IgD-negative memory B cell (primary cell): ENCODE measurements at regions not wholly inside any gene's neighbourhood (a gene's known extent, or its start where the extent isn't known, plus 50 kb on each side); places are given as distances from the start of the nearest gene placed in this dataset.
"Not testable (repeated sequence)": the region's sequence is repeated elsewhere in the genome, so short reads cannot be mapped to it uniquely, and the experiment has no call there.

Experiments
- H3K27ac Mint-ChIP-seq, 3 donors: one replicate each; pipeline ENCODE4 v1.8.0; 2020 to 2022; ENCODE audit warnings: mild to moderate bottlenecking in 3 of 3, mixed read lengths in 3 of 3, moderate library complexity in 1 of 3
- H3K27me3 Mint-ChIP-seq: one replicate; pipeline ENCODE4 v1.8.0; 2021; ENCODE audit warnings: mixed read lengths
- H3K36me3 Mint-ChIP-seq: one replicate; pipeline ENCODE4 v1.8.0; 2020; ENCODE audit warnings: mild to moderate bottlenecking, mixed read lengths
- H3K4me1 Mint-ChIP-seq, 3 donors: one replicate each; pipeline ENCODE4 v1.8.0; 2020 to 2022; ENCODE audit warnings: mixed read lengths in 3 of 3, mild to moderate bottlenecking in 1 of 3
- H3K4me3 Mint-ChIP-seq, 4 donors: one replicate each; pipeline ENCODE4 v1.8.0; 2020 to 2022; ENCODE audit warnings: mild to moderate bottlenecking in 4 of 4, mixed read lengths in 4 of 4, moderate library complexity in 3 of 4
- H3K9me3 Mint-ChIP-seq, 3 donors: one replicate each; pipeline ENCODE4 v1.8.0; 2020 to 2021; ENCODE audit warnings: mixed read lengths in 3 of 3, mild to moderate bottlenecking in 1 of 3

DNA sequence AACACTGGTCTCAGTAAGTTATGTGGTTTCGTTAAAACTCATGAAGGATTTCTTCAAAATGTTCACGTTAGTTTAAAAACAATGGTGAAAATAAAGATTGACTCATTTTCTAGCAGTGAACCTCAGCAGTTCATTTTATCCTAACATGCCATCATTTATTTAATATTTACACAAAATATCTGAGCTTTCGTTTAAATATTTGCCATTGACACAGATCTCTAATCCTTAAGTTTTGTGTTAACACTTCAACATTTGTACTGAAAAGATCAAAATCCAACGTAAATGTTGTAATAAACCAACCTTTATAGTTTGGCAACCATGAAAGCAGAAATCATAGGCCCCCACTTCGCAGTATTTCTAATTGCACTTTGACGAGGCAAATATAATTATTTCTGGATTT is 1129.5 kb downstream of the PLA2G4A start:
- Mint-ChIP-seq H3K4me1 (no peaks in the 10 kb centered on the region), H3K27ac (no peak overlapping the region), H3K4me3 (no peak overlapping the region), H3K27me3 (no peaks in the 10 kb centered on the region), H3K9me3 (peaks cover 0 to 18% (median 4%) of the 10 kb centered on the region in 3 donors), H3K36me3 (no peaks in the 10 kb centered on the region)

DNA sequence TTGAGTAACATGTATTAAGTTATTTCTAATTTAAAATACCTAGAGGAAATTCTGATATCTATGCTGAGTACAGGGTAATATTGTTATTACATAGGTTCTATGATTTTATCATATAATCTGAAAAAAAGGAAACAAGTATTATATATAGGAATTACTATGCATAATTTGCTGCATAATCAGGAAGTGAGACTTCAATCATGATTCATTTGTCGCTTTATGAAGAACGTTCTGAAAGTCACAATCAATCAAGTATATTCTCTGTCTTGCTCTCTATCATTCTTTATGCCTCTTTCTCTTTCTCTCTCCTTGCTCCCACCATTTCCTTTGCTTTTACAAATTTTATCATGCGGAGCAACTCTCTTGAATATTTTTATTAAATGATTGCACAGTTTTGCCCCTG is 1130.3 kb downstream of the PLA2G4A start:
- Mint-ChIP-seq H3K27ac (no peak overlapping the region), H3K9me3 (peaks cover 0 to 22% (median 5%) of the 10 kb centered on the region in 3 donors), H3K27me3 (no peaks in the 10 kb centered on the region), H3K36me3 (no peaks in the 10 kb centered on the region), H3K4me3 (no peak overlapping the region), H3K4me1 (no peaks in the 10 kb centered on the region)

DNA sequence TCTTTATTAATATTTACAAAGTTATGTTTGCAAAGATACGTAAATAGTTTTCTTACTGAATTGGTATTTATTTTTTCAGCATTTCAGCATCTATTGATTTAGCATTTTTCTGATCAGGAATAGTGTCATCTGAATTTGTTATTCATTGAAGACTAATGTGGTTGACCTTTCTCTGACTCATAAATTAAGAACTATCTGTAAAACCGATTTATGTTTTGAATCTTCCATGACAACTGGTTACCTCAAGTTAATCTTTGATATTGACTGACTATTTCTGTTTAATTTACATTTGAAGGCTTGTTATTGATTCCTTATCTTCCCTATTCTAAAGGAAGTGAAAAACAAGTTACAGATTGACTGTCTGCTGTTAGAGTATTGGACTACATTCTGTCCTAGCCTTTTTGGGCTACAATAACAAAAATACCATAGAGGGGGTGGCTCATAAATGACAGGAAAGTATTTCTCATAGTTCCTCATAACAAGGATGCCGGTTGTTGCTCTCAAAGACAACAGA is 1131.4 kb downstream of the PLA2G4A start:
- H3K9me3 Mint-ChIP-seq = peaks cover 0 to 16% (median 5%) of the 10 kb centered on the region in 3 donors
- H3K4me1 Mint-ChIP-seq = no peaks in the 10 kb centered on the region
- H3K27ac Mint-ChIP-seq = no peak overlapping the region
- H3K36me3 Mint-ChIP-seq = no peaks in the 10 kb centered on the region
- no peaks in the 10 kb centered on the region for H3K27me3 Mint-ChIP-seq
- H3K4me3 Mint-ChIP-seq = no peak overlapping the region

DNA sequence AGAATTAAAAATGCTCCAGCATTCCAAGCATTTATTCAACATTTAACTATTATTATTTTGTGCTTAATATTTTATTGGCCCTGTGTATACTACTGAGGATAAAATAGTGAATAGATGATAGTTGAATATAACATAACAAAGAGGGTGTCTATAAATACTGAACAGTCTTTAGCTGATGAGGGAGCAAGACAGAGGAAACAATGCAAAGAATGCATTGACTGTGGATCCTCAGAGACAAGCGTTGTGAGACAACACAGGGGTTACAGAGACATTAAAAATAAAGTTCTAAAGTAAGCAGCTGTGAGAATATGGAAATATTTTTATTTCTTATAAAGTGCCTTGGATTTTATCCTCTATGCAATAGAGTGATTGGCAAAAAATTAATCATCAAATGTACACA is 1133.1 kb downstream of the PLA2G4A start:
- no peak overlapping the region for H3K4me3 Mint-ChIP-seq
- H3K27me3 Mint-ChIP-seq = no peaks in the 10 kb centered on the region
- H3K9me3 Mint-ChIP-seq = peaks cover 0 to 9% (median 3%) of the 10 kb centered on the region in 3 donors
- H3K27ac Mint-ChIP-seq = no peak overlapping the region
- H3K4me1 Mint-ChIP-seq = no peaks in the 10 kb centered on the region
- H3K36me3 Mint-ChIP-seq = no peaks in the 10 kb centered on the region

DNA sequence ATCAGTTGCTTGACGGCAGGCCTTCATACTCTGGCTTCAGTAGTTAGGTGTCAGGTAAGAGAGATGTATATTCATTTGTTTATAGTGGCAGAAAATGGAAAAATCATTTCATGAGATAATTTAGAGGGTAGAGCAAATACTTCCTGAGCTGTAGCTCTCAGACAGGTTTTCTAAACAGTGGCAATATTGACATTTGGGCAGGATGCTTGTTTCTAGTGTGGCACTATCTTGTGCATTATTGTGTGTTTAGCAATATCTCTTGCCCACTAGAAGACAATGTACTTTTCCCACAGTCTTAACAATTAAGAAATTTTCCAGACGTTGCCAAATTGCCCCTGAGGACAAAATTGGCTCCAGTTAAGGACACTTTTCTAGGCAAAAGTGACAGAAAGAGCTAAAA is 1143.1 kb downstream of the PLA2G4A start:
- no peak overlapping the region for H3K27ac Mint-ChIP-seq
- no peak overlapping the region for H3K4me3 Mint-ChIP-seq
- H3K9me3 Mint-ChIP-seq = peaks cover 0 to 2% (median 1%) of the 10 kb centered on the region in 3 donors
- no peaks in the 10 kb centered on the region for H3K27me3 Mint-ChIP-seq
- no peaks in the 10 kb centered on the region for H3K4me1 Mint-ChIP-seq
- peaks cover 1% of the 10 kb centered on the region for H3K36me3 Mint-ChIP-seq

DNA sequence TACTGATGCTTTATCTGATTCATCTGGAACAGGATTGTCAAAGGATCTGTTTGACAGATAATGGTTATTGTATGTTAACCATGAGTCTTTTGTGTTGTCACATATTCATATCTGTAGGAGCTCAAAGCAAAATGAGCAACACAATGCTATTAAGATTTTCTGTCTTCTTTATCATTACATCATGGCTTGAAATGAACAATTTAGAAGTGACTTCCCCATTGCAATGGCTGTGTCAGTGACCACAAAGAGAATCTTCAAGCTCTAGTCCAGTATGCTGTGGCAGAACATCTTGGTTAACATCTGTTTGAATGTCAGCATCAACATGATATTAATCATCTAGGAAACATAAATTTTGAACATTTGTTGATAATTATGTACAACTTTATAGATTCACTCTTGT is 1148.5 kb downstream of the PLA2G4A start:
- Mint-ChIP-seq H3K4me1 (no peaks in the 10 kb centered on the region), H3K36me3 (peaks cover 1% of the 10 kb centered on the region), H3K4me3 (no peak overlapping the region), H3K27me3 (no peaks in the 10 kb centered on the region), H3K9me3 (peaks cover 0 to 6% (median 4%) of the 10 kb centered on the region in 3 donors), H3K27ac (no peak overlapping the region)

DNA sequence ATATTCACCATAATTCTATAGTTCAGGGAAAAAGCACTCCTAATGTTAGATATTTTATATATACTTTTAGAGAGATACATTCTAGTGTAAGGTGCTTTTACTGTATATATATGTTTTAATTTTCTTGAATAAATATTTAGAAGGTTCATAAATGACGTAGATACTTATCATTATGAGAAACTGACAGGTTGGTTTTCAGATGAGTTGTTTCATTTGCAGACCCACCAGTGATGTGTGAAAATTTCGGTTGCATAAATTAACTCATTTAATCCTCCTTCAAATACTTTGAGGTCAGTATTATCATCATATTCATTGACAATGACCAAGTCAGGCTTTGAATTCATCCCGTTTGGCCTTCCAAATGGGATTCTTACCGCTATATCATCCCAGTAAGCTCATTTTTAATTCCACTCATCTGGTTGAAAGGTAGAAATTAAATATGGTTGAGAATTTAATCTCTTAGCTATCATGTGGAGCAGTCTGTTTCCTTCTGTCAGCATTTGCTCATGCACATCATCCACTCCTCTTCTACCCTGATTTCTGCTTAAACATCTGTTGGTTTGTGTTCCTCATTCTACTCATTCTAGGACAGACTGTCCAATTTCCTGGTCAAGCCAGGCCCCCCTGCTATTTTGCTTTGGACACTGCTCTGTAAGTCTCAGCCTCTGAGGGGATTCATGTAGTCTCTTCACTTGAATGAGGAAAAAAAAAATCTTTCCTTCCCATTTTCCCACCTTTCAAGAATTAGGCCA is 1156.6 kb downstream of the PLA2G4A start:
- H3K36me3 Mint-ChIP-seq = no peaks in the 10 kb centered on the region
- H3K4me3 Mint-ChIP-seq = no peak overlapping the region
- no peaks in the 10 kb centered on the region for H3K27me3 Mint-ChIP-seq
- no peaks in the 10 kb centered on the region for H3K4me1 Mint-ChIP-seq
- no peak overlapping the region for H3K27ac Mint-ChIP-seq
- H3K9me3 Mint-ChIP-seq = peaks cover 0 to 14% (median 5%) of the 10 kb centered on the region in 3 donors

DNA sequence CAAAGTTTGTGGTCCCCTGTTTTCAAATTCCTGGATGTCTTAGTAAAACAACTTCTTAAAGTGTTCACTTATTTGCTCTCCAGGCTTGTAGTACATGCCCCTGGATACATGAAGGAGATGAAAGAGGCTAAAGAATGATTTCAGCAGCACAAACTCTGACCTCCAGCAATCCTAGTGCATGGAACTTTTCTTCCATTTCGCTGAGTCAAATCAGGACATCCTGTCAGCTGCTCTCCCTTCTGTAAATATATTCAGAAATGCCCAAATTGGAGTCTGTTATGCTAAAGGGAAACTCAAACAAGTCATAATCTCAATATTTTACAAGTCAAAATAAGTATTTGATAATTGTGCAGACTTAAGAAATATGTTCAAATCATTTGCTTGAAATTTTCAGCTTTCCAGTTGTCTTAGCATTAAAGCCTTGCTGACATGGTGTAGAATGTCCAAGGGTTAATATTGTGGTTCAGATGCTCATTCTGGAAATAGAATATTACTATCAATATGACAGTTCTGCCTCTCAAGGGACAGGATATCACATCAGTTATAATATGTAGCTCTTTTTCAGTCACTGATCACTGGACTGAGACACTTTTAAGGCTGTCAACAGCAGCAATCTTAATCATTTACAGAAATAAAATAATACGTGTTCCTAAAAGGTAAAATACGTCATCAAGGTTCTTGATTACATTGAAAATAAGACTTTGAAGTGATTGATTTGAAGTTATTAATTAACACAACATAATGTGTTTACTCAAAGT is 1157.3 kb downstream of the PLA2G4A start:
- no peaks in the 10 kb centered on the region for H3K4me1 Mint-ChIP-seq
- H3K4me3 Mint-ChIP-seq = no peak overlapping the region
- no peaks in the 10 kb centered on the region for H3K36me3 Mint-ChIP-seq
- H3K9me3 Mint-ChIP-seq = peaks cover 0 to 8% (median 5%) of the 10 kb centered on the region in 3 donors
- no peak overlapping the region for H3K27ac Mint-ChIP-seq
- no peaks in the 10 kb centered on the region for H3K27me3 Mint-ChIP-seq

DNA sequence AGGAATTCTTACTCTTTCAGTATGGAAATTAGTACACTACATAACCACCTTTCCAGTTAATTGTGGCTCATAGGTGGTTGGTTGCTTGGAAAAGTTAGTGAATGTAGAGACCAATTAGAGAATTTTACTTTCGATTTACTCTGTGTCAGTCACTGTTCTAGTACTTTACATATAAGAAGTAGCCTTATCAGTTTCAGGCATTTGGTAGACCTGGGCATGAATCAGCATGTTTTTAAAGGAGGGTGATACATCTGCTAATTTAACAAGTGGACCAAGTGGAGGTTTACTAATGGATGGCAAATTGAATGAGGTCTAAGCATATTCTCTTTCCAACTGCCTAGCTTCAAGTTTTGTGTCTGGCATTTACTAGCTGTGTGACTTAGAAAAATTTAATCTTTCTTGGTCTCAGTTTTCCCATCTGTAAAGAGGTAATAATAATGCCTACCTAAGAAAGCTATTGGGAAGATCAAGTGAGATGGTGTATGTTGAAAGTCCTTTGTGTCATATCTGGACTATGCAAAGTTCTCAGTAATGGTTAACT is 1158.6 kb downstream of the PLA2G4A start:
- Mint-ChIP-seq H3K4me3 (no peak overlapping the region), H3K36me3 (no peaks in the 10 kb centered on the region), H3K27me3 (no peaks in the 10 kb centered on the region), H3K27ac (no peak overlapping the region), H3K9me3 (peaks cover 0 to 8% (median 3%) of the 10 kb centered on the region in 3 donors), H3K4me1 (no peaks in the 10 kb centered on the region)

DNA sequence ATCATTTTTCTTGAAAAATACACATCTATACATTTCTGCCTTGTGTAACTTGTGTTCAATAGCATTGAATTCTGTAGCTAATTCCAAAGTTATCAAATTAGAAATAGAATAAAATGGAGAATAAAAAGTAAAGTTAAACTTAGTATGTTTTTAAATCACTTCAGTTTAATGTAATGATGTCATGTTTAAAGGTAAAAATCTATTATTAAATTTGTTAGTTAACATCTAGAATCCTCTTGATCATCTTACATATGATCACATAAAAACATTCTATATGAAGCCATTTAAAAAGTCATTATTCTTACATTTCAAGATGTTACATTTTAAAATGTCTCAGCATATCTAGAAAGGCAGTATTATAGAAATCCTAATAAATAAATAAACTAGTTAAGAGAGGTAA is 1163.2 kb downstream of the PLA2G4A start:
- no peaks in the 10 kb centered on the region for H3K4me1 Mint-ChIP-seq
- no peaks in the 10 kb centered on the region for H3K27me3 Mint-ChIP-seq
- no peaks in the 10 kb centered on the region for H3K36me3 Mint-ChIP-seq
- no peak overlapping the region for H3K4me3 Mint-ChIP-seq
- H3K9me3 Mint-ChIP-seq = peaks cover 0 to 5% (median 0%) of the 10 kb centered on the region in 3 donors
- no peak overlapping the region for H3K27ac Mint-ChIP-seq

DNA sequence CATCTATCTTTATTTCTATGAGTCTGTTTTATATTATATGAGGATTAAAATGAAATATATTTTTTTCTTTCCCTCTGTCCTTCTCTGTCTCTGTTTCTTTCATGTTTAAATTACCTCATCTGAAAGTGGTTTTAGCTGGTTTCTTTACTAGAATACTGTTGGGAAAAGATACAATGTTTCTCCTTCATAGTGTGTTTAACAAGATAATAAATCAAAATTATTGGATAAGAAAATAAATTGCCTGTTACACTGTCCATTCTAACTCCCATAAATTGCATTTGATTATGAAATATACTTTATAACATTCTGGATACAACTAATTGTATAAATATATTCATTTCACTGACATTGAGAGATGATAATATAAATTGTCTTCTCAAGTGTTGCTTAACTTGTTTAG is 1168.0 kb downstream of the PLA2G4A start:
- Mint-ChIP-seq H3K4me3 (no peak overlapping the region), H3K4me1 (no peaks in the 10 kb centered on the region), H3K36me3 (no peaks in the 10 kb centered on the region), H3K27ac (no peak overlapping the region), H3K27me3 (no peaks in the 10 kb centered on the region), H3K9me3 (peaks cover 0 to 5% (median 2%) of the 10 kb centered on the region in 3 donors)

DNA sequence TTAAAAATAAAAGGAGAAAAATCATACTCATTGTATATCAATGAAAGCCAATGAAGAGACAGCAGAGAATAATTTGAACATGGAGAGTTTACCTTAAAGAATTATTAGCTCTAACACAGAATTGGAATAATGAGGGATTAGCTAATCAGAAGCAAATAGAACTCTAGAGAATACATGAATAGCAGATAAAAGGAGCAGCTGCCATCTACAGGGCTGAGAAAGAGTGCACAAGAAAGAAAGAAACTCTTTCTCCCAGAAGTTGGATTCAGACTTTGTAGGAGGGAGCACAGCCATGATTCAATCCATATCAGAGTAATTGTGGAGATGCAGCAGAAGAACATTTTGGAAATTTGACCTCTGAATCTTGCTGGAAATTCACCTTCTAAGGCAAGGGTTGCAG is 1171.2 kb downstream of the PLA2G4A start:
- no peak overlapping the region for H3K27ac Mint-ChIP-seq
- H3K4me3 Mint-ChIP-seq = no peak overlapping the region
- H3K4me1 Mint-ChIP-seq = no peaks in the 10 kb centered on the region

DNA sequence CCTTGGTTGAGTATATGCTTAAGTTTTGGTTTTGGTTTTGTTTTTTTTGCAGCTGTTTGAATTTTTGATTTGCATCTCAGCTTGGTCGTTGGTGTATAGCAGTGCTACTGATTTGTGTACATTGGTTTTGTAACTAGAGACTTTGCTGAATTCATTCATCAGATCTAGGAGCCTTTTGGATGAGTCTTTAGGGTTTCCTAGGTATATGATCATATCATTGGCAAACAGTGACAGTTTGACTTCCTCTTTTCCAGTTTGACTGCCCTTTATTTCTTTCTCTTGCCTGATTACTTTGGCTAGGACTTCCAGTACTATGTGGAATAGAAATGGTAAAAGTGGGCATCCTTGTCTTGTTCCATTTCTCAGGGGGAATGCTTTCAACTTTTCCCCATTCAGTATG is 1174.9 kb downstream of the PLA2G4A start:
- not testable (repeated sequence) for H3K36me3 Mint-ChIP-seq, H3K4me1 Mint-ChIP-seq, H3K9me3 Mint-ChIP-seq, H3K27me3 Mint-ChIP-seq
- Mint-ChIP-seq H3K4me3 (peak overlapping the region in 1 of 4 donors; percentile 25), H3K27ac (peak overlapping the region in 1 of 3 donors; percentile 79)

More for the DNA sequence above, 1171.2 kb downstream of the PLA2G4A start:
- Mint-ChIP-seq H3K36me3 (no peaks in the 10 kb centered on the region), H3K9me3 (peaks cover 3 to 8% (median 5%) of the 10 kb centered on the region in 3 donors), H3K27me3 (no peaks in the 10 kb centered on the region)

DNA sequence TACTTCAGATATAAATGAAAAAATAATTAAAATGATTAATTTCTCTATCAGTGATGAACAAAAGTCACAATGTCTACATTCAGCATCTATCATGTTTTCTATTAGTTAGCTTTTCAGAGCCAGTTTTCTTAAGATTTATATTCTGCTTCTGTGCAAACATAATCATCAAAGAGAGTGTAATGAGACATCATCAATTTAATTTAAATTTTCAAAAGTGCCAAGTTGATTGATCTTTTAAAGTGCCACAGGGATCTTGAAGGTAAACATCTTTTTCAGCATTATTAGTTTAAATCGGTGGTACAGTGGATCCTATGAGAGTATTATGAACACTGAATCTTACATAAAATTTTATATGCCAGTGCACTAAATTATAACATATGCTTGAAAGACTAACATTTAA is 1176.1 kb downstream of the PLA2G4A start:
- Mint-ChIP-seq H3K27me3 (no peaks in the 10 kb centered on the region), H3K27ac (no peak overlapping the region), H3K9me3 (peaks cover 4 to 9% (median 8%) of the 10 kb centered on the region in 3 donors), H3K4me1 (no peaks in the 10 kb centered on the region), H3K4me3 (no peak overlapping the region), H3K36me3 (no peaks in the 10 kb centered on the region)

DNA sequence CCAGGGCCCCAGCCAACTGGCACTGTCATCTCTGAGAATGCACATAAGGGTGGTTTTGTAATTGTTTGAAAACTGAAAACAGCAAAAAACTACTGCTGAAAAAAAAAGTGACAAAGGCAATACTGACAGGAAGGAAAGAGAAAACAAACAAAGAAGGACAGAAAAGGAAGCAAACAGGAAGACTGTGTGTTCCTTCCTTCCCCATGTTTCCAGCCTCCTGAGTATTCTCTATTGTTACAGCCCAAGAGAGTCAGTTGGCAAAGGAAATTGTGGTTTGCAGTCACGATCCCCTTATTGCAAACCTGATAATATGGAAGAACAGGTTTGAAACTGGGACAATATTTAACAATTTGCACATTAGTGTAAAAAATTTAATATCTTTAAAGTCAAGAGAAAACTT is 1177.6 kb downstream of the PLA2G4A start:
- Mint-ChIP-seq H3K27me3 (no peaks in the 10 kb centered on the region), H3K4me1 (no peaks in the 10 kb centered on the region), H3K36me3 (no peaks in the 10 kb centered on the region), H3K4me3 (no peak overlapping the region), H3K9me3 (peaks cover 4 to 9% (median 8%) of the 10 kb centered on the region in 3 donors), H3K27ac (no peak overlapping the region)
